NT2/D1 (cell line): ENCODE measurements at regions not wholly inside any gene's neighbourhood (a gene's known extent, or its start where the extent isn't known, plus 50 kb on each side); places are given as distances from the start of the nearest gene placed in this dataset.

Source experiments
- SUZ12 ChIP-seq: IDR thresholded peaks from 2 replicates; pipeline ENCODE4 v1.6.1; 2011; ENCODE audit not compliant: insufficient read length, insufficient read depth; ENCODE audit errors: extremely low read depth
- YY1 ChIP-seq: IDR thresholded peaks from 2 replicates; pipeline ENCODE4 v1.6.1; 2011; ENCODE audit not compliant: insufficient read length, insufficient read depth

DNA sequence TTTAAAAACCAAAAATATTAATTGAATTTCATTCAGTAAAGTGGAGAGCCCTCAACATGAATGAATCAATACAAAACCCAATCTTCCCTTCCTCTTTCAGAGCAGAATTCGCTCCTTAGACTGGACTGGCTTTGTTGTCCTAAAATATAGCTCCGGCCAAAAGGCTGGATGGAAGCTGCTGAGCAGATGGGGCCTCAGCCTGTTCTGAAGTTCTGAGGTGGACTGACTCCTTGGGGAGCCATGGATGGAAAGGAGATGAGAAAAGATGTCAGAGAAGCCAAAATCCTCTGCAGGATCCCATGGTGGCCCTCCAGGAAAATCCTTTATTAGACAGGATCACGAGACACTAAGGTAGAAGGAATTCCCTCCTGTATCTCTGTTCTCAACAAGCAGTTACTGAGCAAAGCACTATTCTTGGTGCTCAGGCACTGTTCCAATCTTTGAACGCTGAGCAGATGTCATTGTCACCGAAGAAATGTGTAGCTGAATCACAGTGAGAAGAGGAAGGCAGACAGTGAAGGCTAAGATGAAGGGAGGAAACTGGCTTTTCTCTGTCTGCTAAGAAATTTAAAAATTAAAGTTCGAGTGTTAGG, 122.0 kb downstream of the SEMA6D start:
- TF ChIP-seq SUZ12 (no peak), YY1 (no peak)
